ENCODE measurements at regions not wholly inside any gene's neighbourhood (a gene's known extent, or its start where the extent isn't known, plus 50 kb on each side); places are given as distances from the start of the nearest gene placed in this dataset.

DNA sequence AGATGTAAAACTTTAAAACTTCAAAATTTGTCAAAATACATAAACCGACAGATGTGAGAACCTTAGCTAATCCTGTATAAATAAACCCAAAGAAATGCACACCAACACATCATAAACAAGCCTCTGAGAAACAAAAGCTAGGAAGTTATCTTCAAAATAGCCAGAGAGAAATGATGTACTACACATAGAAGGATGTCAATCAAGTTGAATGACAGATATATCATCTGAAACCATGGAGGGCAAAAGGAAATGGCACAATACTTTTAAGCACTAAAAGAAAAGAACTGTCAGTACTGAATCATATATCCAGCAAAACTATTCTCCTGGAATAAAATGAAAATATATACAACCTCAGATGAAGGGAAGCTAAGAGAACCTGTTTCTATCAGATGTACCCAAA is 595.1 kb upstream of the PTGER4 start:
- TF ChIP-seq, protein P1, sequence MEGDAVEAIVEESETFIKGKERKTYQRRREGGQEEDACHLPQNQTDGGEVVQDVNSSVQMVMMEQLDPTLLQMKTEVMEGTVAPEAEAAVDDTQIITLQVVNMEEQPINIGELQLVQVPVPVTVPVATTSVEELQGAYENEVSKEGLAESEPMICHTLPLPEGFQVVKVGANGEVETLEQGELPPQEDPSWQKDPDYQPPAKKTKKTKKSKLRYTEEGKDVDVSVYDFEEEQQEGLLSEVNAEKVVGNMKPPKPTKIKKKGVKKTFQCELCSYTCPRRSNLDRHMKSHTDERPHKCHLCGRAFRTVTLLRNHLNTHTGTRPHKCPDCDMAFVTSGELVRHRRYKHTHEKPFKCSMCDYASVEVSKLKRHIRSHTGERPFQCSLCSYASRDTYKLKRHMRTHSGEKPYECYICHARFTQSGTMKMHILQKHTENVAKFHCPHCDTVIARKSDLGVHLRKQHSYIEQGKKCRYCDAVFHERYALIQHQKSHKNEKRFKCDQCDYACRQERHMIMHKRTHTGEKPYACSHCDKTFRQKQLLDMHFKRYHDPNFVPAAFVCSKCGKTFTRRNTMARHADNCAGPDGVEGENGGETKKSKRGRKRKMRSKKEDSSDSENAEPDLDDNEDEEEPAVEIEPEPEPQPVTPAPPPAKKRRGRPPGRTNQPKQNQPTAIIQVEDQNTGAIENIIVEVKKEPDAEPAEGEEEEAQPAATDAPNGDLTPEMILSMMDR (IDR thresholded peaks at IDR 0.05): no peak
- no peak for TF ChIP-seq POLR2A (IDR thresholded peaks at IDR 0.05)
